WTC11 (cell line): ENCODE measurements at regions not wholly inside any gene's neighbourhood (a gene's known extent, or its start where the extent isn't known, plus 50 kb on each side); places are given as distances from the start of the nearest gene placed in this dataset.

Source experiments
- ETV6 ChIP-seq: sonication (generic); formaldehyde crosslinking; IDR thresholded peaks from 2 replicates; pipeline ENCODE4 v1.8.1; 2022; ENCODE audit warnings: mild to moderate bottlenecking, missing genetic modification reagents
- MXD4 ChIP-seq: fragments of 250-450 bp; sonication (Bioruptor Pico); IDR thresholded peaks from 2 replicates; pipeline ENCODE4 v1.8.0; 2021; ENCODE audit warnings: mild to moderate bottlenecking, moderate library complexity, borderline replicate concordance
- MYBL2 ChIP-seq: sonication (generic); formaldehyde crosslinking; IDR thresholded peaks from 2 replicates; pipeline ENCODE4 v1.8.1; 2023; ENCODE audit warnings: mild to moderate bottlenecking, moderate library complexity, missing genetic modification reagents
- ZNF121 ChIP-seq: sonication (generic); formaldehyde crosslinking; IDR thresholded peaks from 2 replicates; pipeline ENCODE4 v1.8.0; 2023; ENCODE audit warnings: missing genetic modification reagents
- TF ChIP-seq, protein P1 (sequence below): fragments of 200-600 bp; IDR thresholded peaks from 2 replicates; pipeline ENCODE4 v1.8.0; 2022; ENCODE audit warnings: antibody characterized with exemption
- TF ChIP-seq, protein P2 (sequence below): sonication (generic); formaldehyde crosslinking; IDR thresholded peaks from 2 replicates; pipeline ENCODE4 v1.8.0; 2022; ENCODE audit warnings: mild to moderate bottlenecking, missing genetic modification reagents
- TF ChIP-seq, protein P3 (sequence below): sonication (generic); formaldehyde crosslinking; IDR thresholded peaks from 2 replicates; pipeline ENCODE4 v1.8.1; 2023; ENCODE audit warnings: mild to moderate bottlenecking, moderate library complexity, missing genetic modification reagents

DNA sequence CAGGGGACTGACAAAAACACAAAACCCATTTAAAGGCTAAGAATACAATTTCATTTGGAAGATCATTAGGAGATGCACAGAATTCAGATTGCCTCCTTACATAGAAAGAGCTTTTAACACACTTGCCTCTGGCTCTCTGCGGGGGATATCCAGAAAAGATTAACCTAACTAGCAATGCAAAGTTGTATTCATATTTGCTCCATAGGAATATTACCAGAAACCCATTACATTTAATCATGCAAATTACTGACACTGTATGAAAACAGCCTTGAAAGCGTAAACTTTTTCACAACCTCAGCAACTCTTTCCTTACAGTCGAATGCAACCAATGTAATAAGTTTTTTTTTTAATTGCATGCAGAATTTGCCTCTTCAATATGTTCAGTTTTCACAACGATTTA lies 1087.3 kb upstream of the PRKX start:
- TF ChIP-seq MXD4 (CRISPR knock-in tag) (no peak), ETV6 (CRISPR knock-in tag) (no peak), MYBL2 (CRISPR knock-in tag) (no peak), ZNF121 (CRISPR knock-in tag) (no peak)
- TF ChIP-seq, protein P1, sequence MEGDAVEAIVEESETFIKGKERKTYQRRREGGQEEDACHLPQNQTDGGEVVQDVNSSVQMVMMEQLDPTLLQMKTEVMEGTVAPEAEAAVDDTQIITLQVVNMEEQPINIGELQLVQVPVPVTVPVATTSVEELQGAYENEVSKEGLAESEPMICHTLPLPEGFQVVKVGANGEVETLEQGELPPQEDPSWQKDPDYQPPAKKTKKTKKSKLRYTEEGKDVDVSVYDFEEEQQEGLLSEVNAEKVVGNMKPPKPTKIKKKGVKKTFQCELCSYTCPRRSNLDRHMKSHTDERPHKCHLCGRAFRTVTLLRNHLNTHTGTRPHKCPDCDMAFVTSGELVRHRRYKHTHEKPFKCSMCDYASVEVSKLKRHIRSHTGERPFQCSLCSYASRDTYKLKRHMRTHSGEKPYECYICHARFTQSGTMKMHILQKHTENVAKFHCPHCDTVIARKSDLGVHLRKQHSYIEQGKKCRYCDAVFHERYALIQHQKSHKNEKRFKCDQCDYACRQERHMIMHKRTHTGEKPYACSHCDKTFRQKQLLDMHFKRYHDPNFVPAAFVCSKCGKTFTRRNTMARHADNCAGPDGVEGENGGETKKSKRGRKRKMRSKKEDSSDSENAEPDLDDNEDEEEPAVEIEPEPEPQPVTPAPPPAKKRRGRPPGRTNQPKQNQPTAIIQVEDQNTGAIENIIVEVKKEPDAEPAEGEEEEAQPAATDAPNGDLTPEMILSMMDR, result no peak
- TF ChIP-seq, protein P2, sequence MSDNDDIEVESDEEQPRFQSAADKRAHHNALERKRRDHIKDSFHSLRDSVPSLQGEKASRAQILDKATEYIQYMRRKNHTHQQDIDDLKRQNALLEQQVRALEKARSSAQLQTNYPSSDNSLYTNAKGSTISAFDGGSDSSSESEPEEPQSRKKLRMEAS, result no peak
- TF ChIP-seq, protein P3, sequence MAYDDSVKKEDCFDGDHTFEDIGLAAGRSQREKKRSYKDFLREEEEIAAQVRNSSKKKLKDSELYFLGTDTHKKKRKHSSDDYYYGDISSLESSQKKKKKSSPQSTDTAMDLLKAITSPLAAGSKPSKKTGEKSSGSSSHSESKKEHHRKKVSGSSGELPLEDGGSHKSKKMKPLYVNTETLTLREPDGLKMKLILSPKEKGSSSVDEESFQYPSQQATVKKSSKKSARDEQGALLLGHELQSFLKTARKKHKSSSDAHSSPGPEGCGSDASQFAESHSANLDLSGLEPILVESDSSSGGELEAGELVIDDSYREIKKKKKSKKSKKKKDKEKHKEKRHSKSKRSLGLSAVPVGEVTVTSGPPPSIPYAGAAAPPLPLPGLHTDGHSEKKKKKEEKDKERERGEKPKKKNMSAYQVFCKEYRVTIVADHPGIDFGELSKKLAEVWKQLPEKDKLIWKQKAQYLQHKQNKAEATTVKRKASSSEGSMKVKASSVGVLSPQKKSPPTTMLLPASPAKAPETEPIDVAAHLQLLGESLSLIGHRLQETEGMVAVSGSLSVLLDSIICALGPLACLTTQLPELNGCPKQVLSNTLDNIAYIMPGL (CRISPR knock-in tag), result no peak
